H1 (cell line): ENCODE measurements at regions not wholly inside any gene's neighbourhood (a gene's known extent, or its start where the extent isn't known, plus 50 kb on each side); places are given as distances from the start of the nearest gene placed in this dataset.
A peak's percentile ranks its signal among the peaks of the same experiment; 100 is the strongest.

Source experiments
- TF ChIP-seq, protein P1 (sequence below): fragments of 300-600 bp; sonication (generic); IDR thresholded peaks from 2 replicates; pipeline ENCODE4 v1.7.1; 2012; ENCODE audit warnings: low read length, moderate library complexity, mild to moderate bottlenecking, inconsistent platforms; ENCODE audit not compliant: insufficient replicate concordance
- TF ChIP-seq, protein P2 (sequence below): IDR thresholded peaks from 2 replicates; pipeline ENCODE4 v1.6.1; 2012; ENCODE audit warnings: inconsistent platforms
- TF ChIP-seq, protein P3 (sequence below): IDR thresholded peaks from 2 replicates; pipeline ENCODE4 v1.6.1; 2012; ENCODE audit warnings: inconsistent platforms

DNA sequence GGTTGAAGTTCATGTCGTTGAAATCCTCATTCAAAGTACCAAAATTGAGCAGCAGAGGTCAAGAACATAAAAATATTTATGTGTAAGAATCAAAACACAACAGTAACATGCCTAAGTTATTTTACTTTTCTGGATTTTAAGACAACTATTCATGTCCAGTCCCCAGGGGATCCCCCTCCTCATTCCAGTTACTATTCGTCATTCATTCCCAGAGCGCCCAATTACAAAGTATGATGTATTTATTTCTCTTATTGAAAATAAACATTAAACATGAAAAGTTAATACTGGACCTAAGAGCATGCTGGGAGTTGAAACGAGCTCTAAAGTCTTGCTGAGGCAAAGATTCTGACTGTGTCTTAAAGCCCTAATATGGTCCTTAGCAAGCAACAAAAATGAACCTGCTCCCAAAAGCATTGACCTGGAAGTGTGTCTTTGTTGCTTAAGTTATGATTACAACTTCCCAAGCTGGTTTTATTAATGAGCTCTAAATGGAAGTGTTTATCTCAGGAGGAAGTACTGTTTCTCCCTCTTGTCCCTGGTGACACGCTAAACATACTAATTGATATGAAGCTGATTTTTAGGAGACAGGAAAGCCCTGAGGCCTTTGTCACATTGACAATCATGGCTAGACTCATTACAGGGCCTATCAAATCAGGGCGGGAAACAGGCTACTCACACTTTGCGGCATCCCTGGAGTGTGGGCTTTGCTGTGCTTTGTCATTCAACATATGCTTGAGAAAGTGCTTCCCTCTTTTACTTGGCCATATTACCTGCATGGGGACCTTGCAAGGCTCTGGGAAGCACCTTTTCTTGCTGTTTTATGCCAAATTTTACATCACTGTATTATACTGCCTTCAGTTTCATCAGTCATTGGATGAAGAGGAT, 192.2 kb upstream of the DTNBP1 start (continued):
- TF ChIP-seq, protein P1, sequence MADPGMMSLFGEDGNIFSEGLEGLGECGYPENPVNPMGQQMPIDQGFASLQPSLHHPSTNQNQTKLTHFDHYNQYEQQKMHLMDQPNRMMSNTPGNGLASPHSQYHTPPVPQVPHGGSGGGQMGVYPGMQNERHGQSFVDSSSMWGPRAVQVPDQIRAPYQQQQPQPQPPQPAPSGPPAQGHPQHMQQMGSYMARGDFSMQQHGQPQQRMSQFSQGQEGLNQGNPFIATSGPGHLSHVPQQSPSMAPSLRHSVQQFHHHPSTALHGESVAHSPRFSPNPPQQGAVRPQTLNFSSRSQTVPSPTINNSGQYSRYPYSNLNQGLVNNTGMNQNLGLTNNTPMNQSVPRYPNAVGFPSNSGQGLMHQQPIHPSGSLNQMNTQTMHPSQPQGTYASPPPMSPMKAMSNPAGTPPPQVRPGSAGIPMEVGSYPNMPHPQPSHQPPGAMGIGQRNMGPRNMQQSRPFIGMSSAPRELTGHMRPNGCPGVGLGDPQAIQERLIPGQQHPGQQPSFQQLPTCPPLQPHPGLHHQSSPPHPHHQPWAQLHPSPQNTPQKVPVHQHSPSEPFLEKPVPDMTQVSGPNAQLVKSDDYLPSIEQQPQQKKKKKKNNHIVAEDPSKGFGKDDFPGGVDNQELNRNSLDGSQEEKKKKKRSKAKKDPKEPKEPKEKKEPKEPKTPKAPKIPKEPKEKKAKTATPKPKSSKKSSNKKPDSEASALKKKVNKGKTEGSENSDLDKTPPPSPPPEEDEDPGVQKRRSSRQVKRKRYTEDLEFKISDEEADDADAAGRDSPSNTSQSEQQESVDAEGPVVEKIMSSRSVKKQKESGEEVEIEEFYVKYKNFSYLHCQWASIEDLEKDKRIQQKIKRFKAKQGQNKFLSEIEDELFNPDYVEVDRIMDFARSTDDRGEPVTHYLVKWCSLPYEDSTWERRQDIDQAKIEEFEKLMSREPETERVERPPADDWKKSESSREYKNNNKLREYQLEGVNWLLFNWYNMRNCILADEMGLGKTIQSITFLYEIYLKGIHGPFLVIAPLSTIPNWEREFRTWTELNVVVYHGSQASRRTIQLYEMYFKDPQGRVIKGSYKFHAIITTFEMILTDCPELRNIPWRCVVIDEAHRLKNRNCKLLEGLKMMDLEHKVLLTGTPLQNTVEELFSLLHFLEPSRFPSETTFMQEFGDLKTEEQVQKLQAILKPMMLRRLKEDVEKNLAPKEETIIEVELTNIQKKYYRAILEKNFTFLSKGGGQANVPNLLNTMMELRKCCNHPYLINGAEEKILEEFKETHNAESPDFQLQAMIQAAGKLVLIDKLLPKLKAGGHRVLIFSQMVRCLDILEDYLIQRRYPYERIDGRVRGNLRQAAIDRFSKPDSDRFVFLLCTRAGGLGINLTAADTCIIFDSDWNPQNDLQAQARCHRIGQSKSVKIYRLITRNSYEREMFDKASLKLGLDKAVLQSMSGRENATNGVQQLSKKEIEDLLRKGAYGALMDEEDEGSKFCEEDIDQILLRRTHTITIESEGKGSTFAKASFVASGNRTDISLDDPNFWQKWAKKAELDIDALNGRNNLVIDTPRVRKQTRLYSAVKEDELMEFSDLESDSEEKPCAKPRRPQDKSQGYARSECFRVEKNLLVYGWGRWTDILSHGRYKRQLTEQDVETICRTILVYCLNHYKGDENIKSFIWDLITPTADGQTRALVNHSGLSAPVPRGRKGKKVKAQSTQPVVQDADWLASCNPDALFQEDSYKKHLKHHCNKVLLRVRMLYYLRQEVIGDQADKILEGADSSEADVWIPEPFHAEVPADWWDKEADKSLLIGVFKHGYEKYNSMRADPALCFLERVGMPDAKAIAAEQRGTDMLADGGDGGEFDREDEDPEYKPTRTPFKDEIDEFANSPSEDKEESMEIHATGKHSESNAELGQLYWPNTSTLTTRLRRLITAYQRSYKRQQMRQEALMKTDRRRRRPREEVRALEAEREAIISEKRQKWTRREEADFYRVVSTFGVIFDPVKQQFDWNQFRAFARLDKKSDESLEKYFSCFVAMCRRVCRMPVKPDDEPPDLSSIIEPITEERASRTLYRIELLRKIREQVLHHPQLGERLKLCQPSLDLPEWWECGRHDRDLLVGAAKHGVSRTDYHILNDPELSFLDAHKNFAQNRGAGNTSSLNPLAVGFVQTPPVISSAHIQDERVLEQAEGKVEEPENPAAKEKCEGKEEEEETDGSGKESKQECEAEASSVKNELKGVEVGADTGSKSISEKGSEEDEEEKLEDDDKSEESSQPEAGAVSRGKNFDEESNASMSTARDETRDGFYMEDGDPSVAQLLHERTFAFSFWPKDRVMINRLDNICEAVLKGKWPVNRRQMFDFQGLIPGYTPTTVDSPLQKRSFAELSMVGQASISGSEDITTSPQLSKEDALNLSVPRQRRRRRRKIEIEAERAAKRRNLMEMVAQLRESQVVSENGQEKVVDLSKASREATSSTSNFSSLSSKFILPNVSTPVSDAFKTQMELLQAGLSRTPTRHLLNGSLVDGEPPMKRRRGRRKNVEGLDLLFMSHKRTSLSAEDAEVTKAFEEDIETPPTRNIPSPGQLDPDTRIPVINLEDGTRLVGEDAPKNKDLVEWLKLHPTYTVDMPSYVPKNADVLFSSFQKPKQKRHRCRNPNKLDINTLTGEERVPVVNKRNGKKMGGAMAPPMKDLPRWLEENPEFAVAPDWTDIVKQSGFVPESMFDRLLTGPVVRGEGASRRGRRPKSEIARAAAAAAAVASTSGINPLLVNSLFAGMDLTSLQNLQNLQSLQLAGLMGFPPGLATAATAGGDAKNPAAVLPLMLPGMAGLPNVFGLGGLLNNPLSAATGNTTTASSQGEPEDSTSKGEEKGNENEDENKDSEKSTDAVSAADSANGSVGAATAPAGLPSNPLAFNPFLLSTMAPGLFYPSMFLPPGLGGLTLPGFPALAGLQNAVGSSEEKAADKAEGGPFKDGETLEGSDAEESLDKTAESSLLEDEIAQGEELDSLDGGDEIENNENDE: no peak
- TF ChIP-seq, protein P2, sequence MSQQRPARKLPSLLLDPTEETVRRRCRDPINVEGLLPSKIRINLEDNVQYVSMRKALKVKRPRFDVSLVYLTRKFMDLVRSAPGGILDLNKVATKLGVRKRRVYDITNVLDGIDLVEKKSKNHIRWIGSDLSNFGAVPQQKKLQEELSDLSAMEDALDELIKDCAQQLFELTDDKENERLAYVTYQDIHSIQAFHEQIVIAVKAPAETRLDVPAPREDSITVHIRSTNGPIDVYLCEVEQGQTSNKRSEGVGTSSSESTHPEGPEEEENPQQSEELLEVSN: peak; percentile 97
- TF ChIP-seq, protein P3, sequence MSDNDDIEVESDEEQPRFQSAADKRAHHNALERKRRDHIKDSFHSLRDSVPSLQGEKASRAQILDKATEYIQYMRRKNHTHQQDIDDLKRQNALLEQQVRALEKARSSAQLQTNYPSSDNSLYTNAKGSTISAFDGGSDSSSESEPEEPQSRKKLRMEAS: peak; percentile 76
